ENCODE measurements at regions not wholly inside any gene's neighbourhood (a gene's known extent, or its start where the extent isn't known, plus 50 kb on each side); places are given as distances from the start of the nearest gene placed in this dataset.

DNA sequence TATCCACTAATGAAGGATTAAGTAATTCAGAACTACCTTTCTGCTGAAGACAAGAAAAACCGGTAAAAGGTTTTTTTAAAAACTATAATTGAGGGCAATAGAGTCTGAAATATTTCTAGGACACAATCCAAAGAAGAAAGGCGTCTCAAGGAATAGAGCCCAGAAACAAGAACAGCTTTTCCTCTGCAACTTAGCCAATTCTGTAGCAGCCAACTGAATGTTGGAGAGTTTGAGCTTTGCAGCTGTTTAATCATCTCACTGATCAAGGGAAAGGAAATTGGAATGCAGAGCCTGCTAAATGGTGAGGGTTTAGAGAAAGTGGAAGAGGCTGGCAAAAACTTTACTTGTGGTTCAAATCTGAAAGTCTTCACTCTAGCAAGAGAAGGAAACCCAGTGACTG is 818.9 kb downstream of the KCNT2 start:
- Histone ChIP-seq H3K36me3 (ENCODE audit: insufficient read depth, low read length) (no peaks in the 10 kb centered on the region), H3K9me2 (ENCODE audit: insufficient read depth, low read length) (no peaks in the 10 kb centered on the region), H3K4me3 (ENCODE audit: low read depth, low read length, poor library complexity, severe bottlenecking) (no peak overlapping the region), H3K9me3 (ENCODE audit: low read length) (no peaks in the 10 kb centered on the region), H3K4me1 (ENCODE audit: insufficient read depth, low read length, poor library complexity, severe bottlenecking) (no peaks in the 10 kb centered on the region), H3K79me2 (ENCODE audit: insufficient read depth, low read depth, low read length) (no peaks in the 10 kb centered on the region), H3K4me2 (ENCODE audit: low read length) (no peak overlapping the region), H4K20me1 (ENCODE audit: insufficient read depth, low read length) (no peaks in the 10 kb centered on the region), H3K27ac (ENCODE audit: low read depth, low read length, poor library complexity, severe bottlenecking) (no peak overlapping the region), H2AFZ (ENCODE audit: low read length) (no peak overlapping the region)
- ChIA-PET POLR2A (no interaction called here), CTCF (ENCODE audit: unreplicated experiment) (no interaction called here)
- TF ChIP-seq, protein P1, sequence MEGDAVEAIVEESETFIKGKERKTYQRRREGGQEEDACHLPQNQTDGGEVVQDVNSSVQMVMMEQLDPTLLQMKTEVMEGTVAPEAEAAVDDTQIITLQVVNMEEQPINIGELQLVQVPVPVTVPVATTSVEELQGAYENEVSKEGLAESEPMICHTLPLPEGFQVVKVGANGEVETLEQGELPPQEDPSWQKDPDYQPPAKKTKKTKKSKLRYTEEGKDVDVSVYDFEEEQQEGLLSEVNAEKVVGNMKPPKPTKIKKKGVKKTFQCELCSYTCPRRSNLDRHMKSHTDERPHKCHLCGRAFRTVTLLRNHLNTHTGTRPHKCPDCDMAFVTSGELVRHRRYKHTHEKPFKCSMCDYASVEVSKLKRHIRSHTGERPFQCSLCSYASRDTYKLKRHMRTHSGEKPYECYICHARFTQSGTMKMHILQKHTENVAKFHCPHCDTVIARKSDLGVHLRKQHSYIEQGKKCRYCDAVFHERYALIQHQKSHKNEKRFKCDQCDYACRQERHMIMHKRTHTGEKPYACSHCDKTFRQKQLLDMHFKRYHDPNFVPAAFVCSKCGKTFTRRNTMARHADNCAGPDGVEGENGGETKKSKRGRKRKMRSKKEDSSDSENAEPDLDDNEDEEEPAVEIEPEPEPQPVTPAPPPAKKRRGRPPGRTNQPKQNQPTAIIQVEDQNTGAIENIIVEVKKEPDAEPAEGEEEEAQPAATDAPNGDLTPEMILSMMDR (conservative IDR thresholded peaks at IDR 0.05; ENCODE audit: low read length): no peak
- no peak for TF ChIP-seq EZH2phosphoT487 (IDR thresholded peaks at IDR 0.05; ENCODE audit: borderline replicate concordance, low read depth, low read length)
- no TSS peak for BruUV-seq (replicated peaks)
- DNase-seq (ENCODE audit: low spot score): no peak
- intact Hi-C loops (cut with micrococcal nuclease; ENCODE audit: unreplicated experiment): no loop called here

DNA sequence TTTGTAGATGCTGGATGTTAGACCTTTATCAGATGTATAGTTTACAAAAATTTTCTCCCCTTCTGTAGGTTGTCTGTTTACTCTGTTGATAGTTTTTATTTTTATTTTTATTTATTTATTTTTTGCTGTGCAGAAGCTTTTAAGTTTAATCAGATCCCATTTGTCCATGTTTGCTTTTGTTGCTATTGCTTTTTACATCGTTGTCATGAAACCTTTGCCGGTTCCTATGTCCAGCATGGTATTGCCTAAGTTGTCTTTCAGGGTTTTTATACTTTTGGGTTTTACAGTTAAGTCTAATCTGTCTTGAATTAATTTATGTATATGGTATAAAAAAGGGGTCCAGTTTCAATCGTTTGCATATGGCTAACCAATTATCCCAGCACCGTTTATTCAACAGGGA is 819.5 kb downstream of the KCNT2 start:
- ChIA-PET POLR2A (no interaction called here), CTCF (ENCODE audit: unreplicated experiment) (no interaction called here)
- H3K4me1 ChIP-seq (ENCODE audit: insufficient read depth, low read length, poor library complexity, severe bottlenecking): no peaks in the 10 kb centered on the region
- H3K79me2 ChIP-seq (ENCODE audit: insufficient read depth, low read depth, low read length): no peaks in the 10 kb centered on the region
- no TSS peak for BruUV-seq (replicated peaks)
- H2AFZ ChIP-seq (ENCODE audit: low read length): no peak overlapping the region
- H3K9me3 ChIP-seq (ENCODE audit: low read length): no peaks in the 10 kb centered on the region
- no peak for TF ChIP-seq EZH2phosphoT487 (IDR thresholded peaks at IDR 0.05; ENCODE audit: borderline replicate concordance, low read depth, low read length)
- TF ChIP-seq, protein P1 (conservative IDR thresholded peaks at IDR 0.05; ENCODE audit: low read length): no peak
- H4K20me1 ChIP-seq (ENCODE audit: insufficient read depth, low read length): no peaks in the 10 kb centered on the region
- H3K9me2 ChIP-seq (ENCODE audit: insufficient read depth, low read length): no peaks in the 10 kb centered on the region
- H3K4me2 ChIP-seq (ENCODE audit: low read length): no peak overlapping the region
- H3K4me3 ChIP-seq (ENCODE audit: low read depth, low read length, poor library complexity, severe bottlenecking): no peak overlapping the region
- DNase-seq (ENCODE audit: low spot score): no peak
- H3K27ac ChIP-seq (ENCODE audit: low read depth, low read length, poor library complexity, severe bottlenecking): no peak overlapping the region
- intact Hi-C loops (cut with micrococcal nuclease; ENCODE audit: unreplicated experiment): no loop called here
- H3K36me3 ChIP-seq (ENCODE audit: insufficient read depth, low read length): no peaks in the 10 kb centered on the region

DNA sequence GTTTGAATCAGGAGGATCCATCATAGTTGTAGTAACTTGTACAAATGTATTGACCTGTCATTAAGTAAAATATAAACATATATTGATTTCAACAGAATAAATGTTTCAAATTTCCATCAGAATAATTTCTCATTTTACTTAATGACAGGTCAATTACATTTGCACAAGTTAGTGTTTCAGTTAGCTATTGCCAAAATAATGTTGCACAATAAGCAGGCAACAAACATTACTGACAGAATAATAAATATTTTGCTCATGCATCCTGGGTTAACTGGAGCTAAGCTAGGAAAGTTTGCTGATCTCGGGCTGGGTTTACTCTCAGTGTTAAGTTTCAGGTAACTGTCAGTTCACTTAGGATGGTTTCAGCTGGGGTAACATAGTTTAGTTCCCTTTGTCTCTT is 822.4 kb downstream of the KCNT2 start:
- no peak overlapping the region for H3K4me3 ChIP-seq (ENCODE audit: low read depth, low read length, poor library complexity, severe bottlenecking)
- ChIA-PET POLR2A (no interaction called here), CTCF (ENCODE audit: unreplicated experiment) (no interaction called here)
- no TSS peak for BruUV-seq (replicated peaks)
- no peak overlapping the region for H3K27ac ChIP-seq (ENCODE audit: low read depth, low read length, poor library complexity, severe bottlenecking)
- no peaks in the 10 kb centered on the region for H3K4me1 ChIP-seq (ENCODE audit: insufficient read depth, low read length, poor library complexity, severe bottlenecking)
- DNase-seq (ENCODE audit: low spot score): no peak
- no peak overlapping the region for H3K4me2 ChIP-seq (ENCODE audit: low read length)
- no peaks in the 10 kb centered on the region for H3K9me2 ChIP-seq (ENCODE audit: insufficient read depth, low read length)
- intact Hi-C loops (cut with micrococcal nuclease; ENCODE audit: unreplicated experiment): no loop called here
- H3K9me3 ChIP-seq (ENCODE audit: low read length): no peaks in the 10 kb centered on the region
- TF ChIP-seq, protein P1 (conservative IDR thresholded peaks at IDR 0.05; ENCODE audit: low read length): no peak
- no peak overlapping the region for H2AFZ ChIP-seq (ENCODE audit: low read length)
- H3K79me2 ChIP-seq (ENCODE audit: insufficient read depth, low read depth, low read length): no peaks in the 10 kb centered on the region
- H4K20me1 ChIP-seq (ENCODE audit: insufficient read depth, low read length): no peaks in the 10 kb centered on the region
- no peaks in the 10 kb centered on the region for H3K36me3 ChIP-seq (ENCODE audit: insufficient read depth, low read length)
